Glutamatergic neuron (in vitro differentiated cells): ENCODE measurements at regions not wholly inside any gene's neighbourhood (a gene's known extent, or its start where the extent isn't known, plus 50 kb on each side); places are given as distances from the start of the nearest gene placed in this dataset.

Experiments used
- DNase-seq: peaks from one replicate; pipeline ENCODE4 v3.0.0; 2022
- H3K27ac Mint-ChIP-seq: one replicate; pipeline ENCODE4 v1.8.0; 2020; ENCODE audit warnings: mild to moderate bottlenecking, mixed read lengths, inconsistent platforms; ENCODE audit not compliant: unreplicated experiment
- H3K27me3 Mint-ChIP-seq: one replicate; pipeline ENCODE4 v1.8.0; 2020; ENCODE audit warnings: mild to moderate bottlenecking, moderate library complexity, mixed read lengths, inconsistent platforms; ENCODE audit not compliant: unreplicated experiment
- H3K36me3 Mint-ChIP-seq: one replicate; pipeline ENCODE4 v1.8.0; 2020; ENCODE audit warnings: mild to moderate bottlenecking, mixed read lengths, inconsistent platforms; ENCODE audit not compliant: unreplicated experiment
- H3K4me1 Mint-ChIP-seq: one replicate; pipeline ENCODE4 v1.8.0; 2020; ENCODE audit warnings: mild to moderate bottlenecking, low read depth, mixed read lengths, inconsistent platforms; ENCODE audit not compliant: unreplicated experiment
- H3K4me3 Mint-ChIP-seq: one replicate; pipeline ENCODE4 v1.8.0; 2020; ENCODE audit warnings: mild to moderate bottlenecking, mixed read lengths, inconsistent platforms; ENCODE audit not compliant: unreplicated experiment
- H3K9me3 Mint-ChIP-seq: one replicate; pipeline ENCODE4 v1.8.0; 2020; ENCODE audit warnings: mild to moderate bottlenecking, moderate library complexity, mixed read lengths, inconsistent platforms; ENCODE audit not compliant: unreplicated experiment
- TF ChIP-seq, protein P1 (sequence below): fragments of 200-600 bp; sonication (generic); IDR thresholded peaks from one replicate; pipeline ENCODE4 v1.5.0; 2021; ENCODE audit not compliant: partially characterized antibody, unreplicated experiment

DNA sequence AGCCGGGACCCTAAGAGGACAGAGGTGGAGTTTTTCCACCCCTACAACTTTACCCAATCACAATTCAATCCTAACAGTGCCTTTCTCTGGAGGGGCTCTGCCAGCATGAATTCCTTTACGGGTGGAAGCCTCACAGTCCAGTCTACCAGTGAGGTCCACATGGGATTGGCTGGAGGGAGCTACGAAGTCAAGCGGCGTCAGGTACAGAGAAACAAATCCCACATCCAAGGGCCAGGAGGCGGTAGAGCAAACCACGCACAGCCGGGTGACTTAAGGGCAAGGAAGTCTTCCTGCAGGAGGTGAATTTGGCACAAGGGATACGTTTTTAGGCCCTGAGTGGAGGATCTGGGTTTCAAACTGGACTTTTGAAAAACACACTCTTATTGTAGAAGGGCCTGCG, 199.6 kb downstream of the UQCRFS1 start:
- Mint-ChIP-seq H3K4me1 (no peaks in the 10 kb centered on the region), H3K9me3 (peaks cover 2% of the 10 kb centered on the region), H3K27me3 (peaks cover 12% of the 10 kb centered on the region), H3K36me3 (no peaks in the 10 kb centered on the region), H3K4me3 (no peak overlapping the region), H3K27ac (no peak overlapping the region)
- no peak for DNase-seq
- TF ChIP-seq, protein P1, sequence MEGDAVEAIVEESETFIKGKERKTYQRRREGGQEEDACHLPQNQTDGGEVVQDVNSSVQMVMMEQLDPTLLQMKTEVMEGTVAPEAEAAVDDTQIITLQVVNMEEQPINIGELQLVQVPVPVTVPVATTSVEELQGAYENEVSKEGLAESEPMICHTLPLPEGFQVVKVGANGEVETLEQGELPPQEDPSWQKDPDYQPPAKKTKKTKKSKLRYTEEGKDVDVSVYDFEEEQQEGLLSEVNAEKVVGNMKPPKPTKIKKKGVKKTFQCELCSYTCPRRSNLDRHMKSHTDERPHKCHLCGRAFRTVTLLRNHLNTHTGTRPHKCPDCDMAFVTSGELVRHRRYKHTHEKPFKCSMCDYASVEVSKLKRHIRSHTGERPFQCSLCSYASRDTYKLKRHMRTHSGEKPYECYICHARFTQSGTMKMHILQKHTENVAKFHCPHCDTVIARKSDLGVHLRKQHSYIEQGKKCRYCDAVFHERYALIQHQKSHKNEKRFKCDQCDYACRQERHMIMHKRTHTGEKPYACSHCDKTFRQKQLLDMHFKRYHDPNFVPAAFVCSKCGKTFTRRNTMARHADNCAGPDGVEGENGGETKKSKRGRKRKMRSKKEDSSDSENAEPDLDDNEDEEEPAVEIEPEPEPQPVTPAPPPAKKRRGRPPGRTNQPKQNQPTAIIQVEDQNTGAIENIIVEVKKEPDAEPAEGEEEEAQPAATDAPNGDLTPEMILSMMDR, result no peak

DNA sequence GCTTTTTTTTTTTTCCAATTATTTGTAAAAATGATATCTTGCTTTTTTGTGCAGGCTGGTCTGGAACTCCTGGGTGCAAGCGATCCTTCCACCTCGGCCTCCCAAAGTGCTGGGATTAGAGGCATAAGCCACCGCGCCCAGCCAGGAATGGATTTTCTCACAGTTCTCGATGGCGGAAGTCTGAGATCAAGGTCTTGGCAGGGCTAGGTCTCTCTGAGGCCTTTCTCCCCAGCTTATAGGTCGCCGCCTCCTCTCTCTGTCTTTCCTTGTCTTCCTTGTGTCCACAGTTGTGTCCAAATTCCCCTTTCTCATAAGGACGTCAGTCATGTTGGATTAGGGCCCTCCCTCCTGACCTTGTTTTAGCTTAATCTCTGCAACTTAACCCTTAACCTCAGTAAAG, 200.5 kb downstream of the UQCRFS1 start:
- no peaks in the 10 kb centered on the region for H3K4me1 Mint-ChIP-seq
- no peak for DNase-seq
- H3K4me3 Mint-ChIP-seq, result no peak overlapping the region
- H3K36me3 Mint-ChIP-seq, result no peaks in the 10 kb centered on the region
- TF ChIP-seq, protein P1, result no peak
- peaks cover 14% of the 10 kb centered on the region for H3K27me3 Mint-ChIP-seq
- peaks cover 2% of the 10 kb centered on the region for H3K9me3 Mint-ChIP-seq
- no peak overlapping the region for H3K27ac Mint-ChIP-seq

DNA sequence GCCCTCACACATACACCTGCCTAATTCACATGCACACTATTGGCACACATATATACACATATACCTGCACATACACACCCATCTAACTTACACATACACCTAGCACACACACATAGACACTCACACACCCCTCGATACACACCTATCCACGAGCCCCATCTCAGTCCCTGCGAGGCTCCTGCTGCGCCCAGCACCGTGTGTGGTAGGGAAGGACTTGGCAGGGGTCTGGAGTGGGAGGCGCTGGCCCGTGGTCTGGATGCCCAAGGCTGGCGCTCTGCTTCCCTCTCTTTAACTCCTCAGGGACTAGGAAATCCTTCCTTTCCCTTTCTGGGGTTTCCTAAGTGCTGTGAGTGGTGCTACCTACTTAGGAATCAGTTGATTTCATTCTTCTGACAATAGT, 202.7 kb downstream of the UQCRFS1 start:
- Mint-ChIP-seq H3K4me1 (no peaks in the 10 kb centered on the region), H3K4me3 (no peak overlapping the region), H3K9me3 (no peaks in the 10 kb centered on the region), H3K36me3 (no peaks in the 10 kb centered on the region), H3K27ac (no peak overlapping the region), H3K27me3 (peaks cover 11% of the 10 kb centered on the region)
- TF ChIP-seq, protein P1, result no peak
- no peak for DNase-seq

DNA sequence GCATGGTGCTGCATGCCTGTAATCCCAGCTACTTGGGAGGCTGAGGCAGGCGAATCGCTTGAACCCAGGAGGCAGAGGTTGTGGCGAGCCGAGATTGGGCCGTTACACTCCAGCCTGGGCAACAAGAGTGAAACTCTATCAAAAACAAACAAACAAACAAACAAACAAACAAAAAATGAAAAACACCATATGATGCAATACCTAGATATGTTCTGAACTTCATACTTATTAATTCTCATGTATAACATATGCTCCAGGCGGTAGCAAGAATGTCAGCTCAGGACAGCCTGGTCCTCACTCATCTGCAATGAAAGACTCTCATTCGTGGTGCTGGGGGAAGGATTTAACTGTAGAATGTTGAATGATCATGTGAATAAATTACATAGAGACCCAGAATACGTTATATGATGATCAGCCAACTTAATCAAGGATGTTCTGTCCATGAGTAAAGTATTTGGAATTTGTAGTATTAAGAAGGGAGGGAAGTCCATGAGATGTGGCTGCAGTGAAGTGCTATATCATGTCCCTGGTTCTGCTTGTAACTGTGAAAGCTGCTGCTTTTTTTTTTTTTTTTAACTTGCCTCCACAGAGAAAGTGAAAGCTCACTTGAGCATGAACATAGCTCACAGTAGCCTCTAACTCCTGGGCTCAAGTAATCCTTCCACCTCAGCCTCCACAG, 206.8 kb downstream of the UQCRFS1 start:
- Mint-ChIP-seq H3K36me3 (no peaks in the 10 kb centered on the region), H3K4me3 (no peak overlapping the region)

DNA sequence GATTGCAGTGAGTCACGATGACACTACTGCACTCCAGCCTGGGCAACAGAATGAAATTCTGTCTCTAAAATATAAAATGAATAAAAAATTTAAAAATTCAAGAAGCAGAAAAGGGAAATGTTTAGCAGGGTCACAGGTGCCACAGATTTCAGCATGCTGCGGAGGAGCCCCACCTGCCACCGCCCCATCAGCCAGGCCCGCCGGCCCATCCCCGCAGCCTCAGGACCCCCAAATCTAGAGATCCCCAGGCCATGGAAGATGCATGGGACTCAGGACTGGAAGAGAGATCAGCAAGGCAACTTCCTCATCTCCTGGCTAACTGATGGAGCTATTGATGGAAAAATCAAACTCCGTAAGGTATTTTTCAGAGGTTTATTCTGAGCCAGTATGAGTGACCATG, 208.2 kb downstream of the UQCRFS1 start:
- Mint-ChIP-seq H3K9me3 (no peaks in the 10 kb centered on the region), H3K4me3 (no peak overlapping the region)

More for the DNA sequence above, 206.8 kb downstream of the UQCRFS1 start:
- no peak for DNase-seq
- H3K4me1 Mint-ChIP-seq, result no peaks in the 10 kb centered on the region
- no peaks in the 10 kb centered on the region for H3K9me3 Mint-ChIP-seq
- no peak overlapping the region for H3K27ac Mint-ChIP-seq
- H3K27me3 Mint-ChIP-seq, result peaks cover 9% of the 10 kb centered on the region
- TF ChIP-seq, protein P1, result no peak

More for the DNA sequence above, 208.2 kb downstream of the UQCRFS1 start:
- Mint-ChIP-seq H3K27me3 (peaks cover 11% of the 10 kb centered on the region), H3K4me1 (no peaks in the 10 kb centered on the region), H3K27ac (no peak overlapping the region), H3K36me3 (no peaks in the 10 kb centered on the region)
- DNase-seq, result no peak
- TF ChIP-seq, protein P1, result no peak
